Left ventricle myocardium inferior (tissue), 1 donor: ENCODE measurements at regions not wholly inside any gene's neighbourhood (a gene's known extent, or its start where the extent isn't known, plus 50 kb on each side); places are given as distances from the start of the nearest gene placed in this dataset.

Source experiments
- DNase-seq: peaks from one replicate; pipeline ENCODE4 v3.0.0-alpha.2; 2020
- H3K27ac ChIP-seq: fragments of 200-600 bp; replicated peaks from 2 replicates; pipeline ENCODE4 v1.8.0; 2021
- H3K27me3 ChIP-seq: fragments of 200-600 bp; 2 replicates; pipeline ENCODE4 v1.8.0; 2021; ENCODE audit warnings: low read depth
- H3K36me3 ChIP-seq: fragments of 200-600 bp; 2 replicates; pipeline ENCODE4 v1.8.0; 2021
- H3K4me1 ChIP-seq: fragments of 200-600 bp; 2 replicates; pipeline ENCODE4 v1.8.0; 2021
- H3K4me3 ChIP-seq: fragments of 200-600 bp; 2 replicates; pipeline ENCODE4 v1.8.0; 2021; ENCODE audit warnings: mild to moderate bottlenecking, moderate library complexity
- H3K9me3 ChIP-seq: fragments of 200-600 bp; replicated peaks from 2 replicates; pipeline ENCODE4 v1.8.0; 2021
- CTCF ChIP-seq: fragments of 200-600 bp; IDR thresholded peaks from 2 replicates; pipeline ENCODE4 v1.8.0; 2021; ENCODE audit warnings: antibody characterized with exemption, mild to moderate bottlenecking, borderline replicate concordance
- intact Hi-C: fragments of 100-400 bp; cut with micrococcal nuclease; formaldehyde crosslinking; loops from one replicate; pipeline ENCODE4 v1.11.0; 2022
- donor health status: DM: no; HTN: yes; CAD: no; lungs with severe emphysema.

DNA sequence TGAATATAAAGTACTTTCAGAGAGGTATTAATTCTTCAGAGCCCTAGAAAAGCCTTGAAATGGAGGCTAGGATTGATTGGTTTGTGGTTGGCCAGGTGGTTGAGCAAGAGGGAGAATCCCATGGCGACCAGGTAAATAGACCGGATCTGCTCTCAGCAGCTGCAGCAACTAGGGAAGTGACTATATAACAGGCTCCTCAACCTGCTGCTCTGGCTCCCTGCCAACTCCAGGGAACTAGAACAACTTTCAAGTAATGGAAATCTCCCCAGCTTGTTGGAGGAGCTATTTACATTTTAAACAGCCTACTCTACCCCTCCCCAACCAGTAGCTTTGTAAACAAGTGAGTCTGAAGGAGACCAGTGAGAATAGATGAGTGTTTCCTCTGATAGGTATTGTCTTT lies 121.8 kb upstream of the CADM2 start:
- no peak for TF ChIP-seq CTCF
- no peak overlapping the region for H3K4me3 ChIP-seq
- H3K27me3 ChIP-seq = no peaks in the 10 kb centered on the region
- intact Hi-C loops = no loop called here
- no peaks in the 10 kb centered on the region for H3K36me3 ChIP-seq
- H3K4me1 ChIP-seq = no peaks in the 10 kb centered on the region
- no peak for DNase-seq
- H3K9me3 ChIP-seq = peaks cover 8% of the 10 kb centered on the region
- H3K27ac ChIP-seq = no peak overlapping the region

- H3K9me3 ChIP-seq = peaks cover 16% of the 10 kb centered on the region
- H3K27me3 ChIP-seq = no peaks in the 10 kb centered on the region
- TF ChIP-seq CTCF = no peak
- H3K4me1 ChIP-seq = no peaks in the 10 kb centered on the region
- intact Hi-C loops = no loop called here
- DNase-seq = no peak
- H3K36me3 ChIP-seq = no peaks in the 10 kb centered on the region
- no peak overlapping the region for H3K27ac ChIP-seq
- H3K4me3 ChIP-seq = no peak overlapping the region
Observed at GRCh38 chr3:84877092-84877491, 81.7 kb upstream of the CADM2 start.

- Histone ChIP-seq H3K27me3 (no peaks in the 10 kb centered on the region), H3K36me3 (no peaks in the 10 kb centered on the region), H3K4me3 (no peak overlapping the region), H3K9me3 (peaks cover 4% of the 10 kb centered on the region), H3K4me1 (no peaks in the 10 kb centered on the region), H3K27ac (no peak overlapping the region)
- DNase-seq = no peak
- no peak for TF ChIP-seq CTCF
- intact Hi-C loops = no loop called here
Observed at GRCh38 chr3:84881288-84881687, 77.5 kb upstream of the CADM2 start.

GRCh38 chr3:84885199-84885882 lies 73.4 kb upstream of the CADM2 start:
- no peak overlapping the region for H3K27ac ChIP-seq
- no peak for TF ChIP-seq CTCF
- peaks cover 14% of the 10 kb centered on the region for H3K9me3 ChIP-seq
- no peaks in the 10 kb centered on the region for H3K4me1 ChIP-seq
- DNase-seq = no peak
- no peaks in the 10 kb centered on the region for H3K27me3 ChIP-seq
- H3K36me3 ChIP-seq = no peaks in the 10 kb centered on the region
- intact Hi-C loops = no loop called here
- H3K4me3 ChIP-seq = no peak overlapping the region

DNA sequence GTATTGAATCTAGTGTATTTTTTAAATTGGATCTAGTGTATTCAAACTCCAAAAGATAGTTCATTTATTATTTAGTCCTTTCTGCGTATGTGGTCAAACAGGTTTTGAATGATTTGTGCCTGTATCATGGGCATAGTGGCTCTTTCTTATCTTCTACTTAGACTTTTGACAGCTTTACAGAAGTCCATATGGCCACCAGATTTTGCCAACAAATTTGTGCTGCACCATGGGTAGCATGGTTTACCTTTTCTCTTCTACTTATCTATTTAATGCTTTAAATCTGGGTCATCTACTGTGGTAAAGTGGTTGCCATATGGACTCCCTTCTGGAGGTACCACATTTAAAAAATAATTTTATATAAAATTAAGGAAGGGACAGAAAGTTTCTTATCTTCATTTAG lies 66.9 kb upstream of the CADM2 start:
- H3K4me3 ChIP-seq = no peak overlapping the region
- intact Hi-C loops = no loop called here
- H3K9me3 ChIP-seq = peaks cover 52% of the 10 kb centered on the region
- DNase-seq = no peak
- TF ChIP-seq CTCF = no peak
- H3K4me1 ChIP-seq = no peaks in the 10 kb centered on the region
- no peaks in the 10 kb centered on the region for H3K36me3 ChIP-seq
- H3K27ac ChIP-seq = no peak overlapping the region
- H3K27me3 ChIP-seq = no peaks in the 10 kb centered on the region
